HL-60 (cell line): ENCODE measurements at regions not wholly inside any gene's neighbourhood (a gene's known extent, or its start where the extent isn't known, plus 50 kb on each side); places are given as distances from the start of the nearest gene placed in this dataset.

Source experiments
- DNase-seq, 2 experiments: peaks; one replicate each; pipeline ENCODE4 v3.0.0-alpha.2; 2010 to 2020; ENCODE audit warnings: low read depth in 1 of 2, low spot score in 1 of 2
- H3K27ac ChIP-seq: fragments of 250-450 bp; sonication (Bioruptor Pico); replicated peaks from 2 replicates; pipeline ENCODE4 v1.5.1; 2020; ENCODE audit warnings: mild to moderate bottlenecking, moderate library complexity
- H3K27me3 ChIP-seq: fragments of 250-450 bp; sonication (Bioruptor Pico); 2 replicates; pipeline ENCODE4 v1.5.1; 2021; ENCODE audit warnings: mild to moderate bottlenecking, moderate library complexity; ENCODE audit not compliant: insufficient read depth, poor library complexity, severe bottlenecking
- H3K4me3 ChIP-seq: replicated peaks from 2 replicates; pipeline ENCODE4 v1.5.1; 2011; ENCODE audit warnings: mild to moderate bottlenecking, control low read depth, low read length; ENCODE audit not compliant: insufficient read depth
- GABPA ChIP-seq: IDR thresholded peaks from 2 replicates; pipeline ENCODE4 v1.6.1; 2012; ENCODE audit warnings: low read depth
- POLR2AphosphoS5 ChIP-seq: IDR thresholded peaks from 2 replicates; pipeline ENCODE4 v1.6.1; 2012; ENCODE audit warnings: low read depth
- SPI1 ChIP-seq: IDR thresholded peaks from 2 replicates; pipeline ENCODE4 v1.6.1; 2012; ENCODE audit warnings: low read depth, mild to moderate bottlenecking, borderline replicate concordance
- TF ChIP-seq, protein P1 (sequence below): IDR thresholded peaks from one replicate; pipeline ENCODE4 v1.5.1; 2011; ENCODE audit warnings: low read length, control low read depth, inconsistent platforms; ENCODE audit not compliant: insufficient read depth
- TF ChIP-seq, protein P2 (sequence below): IDR thresholded peaks from 2 replicates; pipeline ENCODE4 v1.6.1; 2012; ENCODE audit warnings: low read depth; ENCODE audit not compliant: insufficient replicate concordance

DNA sequence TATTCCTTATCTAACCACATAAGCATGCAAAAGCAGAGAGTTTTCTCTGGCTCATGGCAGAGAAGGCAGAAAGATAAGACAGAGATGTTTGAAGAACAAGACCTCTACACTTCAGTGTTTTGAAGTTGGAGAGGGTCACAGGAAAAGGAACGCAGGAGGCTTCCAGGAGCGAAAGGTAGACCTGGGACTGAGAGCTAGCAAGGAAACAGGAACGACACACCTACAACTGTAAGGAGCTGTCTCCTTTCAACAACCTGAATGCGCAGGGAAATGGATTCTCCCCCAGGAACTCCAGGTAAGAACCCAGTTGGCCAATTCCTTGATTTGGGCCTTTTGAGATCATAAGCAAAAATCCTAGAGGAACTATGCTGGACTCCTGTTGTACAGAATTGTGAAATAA, 746.6 kb upstream of the DDX18 start:
- Histone ChIP-seq H3K27me3 (no peaks in the 10 kb centered on the region), H3K4me3 (no peak overlapping the region), H3K27ac (no peak overlapping the region)
- TF ChIP-seq POLR2AphosphoS5, result no peak
- TF ChIP-seq GABPA, result no peak
- TF ChIP-seq, protein P1, sequence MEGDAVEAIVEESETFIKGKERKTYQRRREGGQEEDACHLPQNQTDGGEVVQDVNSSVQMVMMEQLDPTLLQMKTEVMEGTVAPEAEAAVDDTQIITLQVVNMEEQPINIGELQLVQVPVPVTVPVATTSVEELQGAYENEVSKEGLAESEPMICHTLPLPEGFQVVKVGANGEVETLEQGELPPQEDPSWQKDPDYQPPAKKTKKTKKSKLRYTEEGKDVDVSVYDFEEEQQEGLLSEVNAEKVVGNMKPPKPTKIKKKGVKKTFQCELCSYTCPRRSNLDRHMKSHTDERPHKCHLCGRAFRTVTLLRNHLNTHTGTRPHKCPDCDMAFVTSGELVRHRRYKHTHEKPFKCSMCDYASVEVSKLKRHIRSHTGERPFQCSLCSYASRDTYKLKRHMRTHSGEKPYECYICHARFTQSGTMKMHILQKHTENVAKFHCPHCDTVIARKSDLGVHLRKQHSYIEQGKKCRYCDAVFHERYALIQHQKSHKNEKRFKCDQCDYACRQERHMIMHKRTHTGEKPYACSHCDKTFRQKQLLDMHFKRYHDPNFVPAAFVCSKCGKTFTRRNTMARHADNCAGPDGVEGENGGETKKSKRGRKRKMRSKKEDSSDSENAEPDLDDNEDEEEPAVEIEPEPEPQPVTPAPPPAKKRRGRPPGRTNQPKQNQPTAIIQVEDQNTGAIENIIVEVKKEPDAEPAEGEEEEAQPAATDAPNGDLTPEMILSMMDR, result no peak
- TF ChIP-seq, protein P2, sequence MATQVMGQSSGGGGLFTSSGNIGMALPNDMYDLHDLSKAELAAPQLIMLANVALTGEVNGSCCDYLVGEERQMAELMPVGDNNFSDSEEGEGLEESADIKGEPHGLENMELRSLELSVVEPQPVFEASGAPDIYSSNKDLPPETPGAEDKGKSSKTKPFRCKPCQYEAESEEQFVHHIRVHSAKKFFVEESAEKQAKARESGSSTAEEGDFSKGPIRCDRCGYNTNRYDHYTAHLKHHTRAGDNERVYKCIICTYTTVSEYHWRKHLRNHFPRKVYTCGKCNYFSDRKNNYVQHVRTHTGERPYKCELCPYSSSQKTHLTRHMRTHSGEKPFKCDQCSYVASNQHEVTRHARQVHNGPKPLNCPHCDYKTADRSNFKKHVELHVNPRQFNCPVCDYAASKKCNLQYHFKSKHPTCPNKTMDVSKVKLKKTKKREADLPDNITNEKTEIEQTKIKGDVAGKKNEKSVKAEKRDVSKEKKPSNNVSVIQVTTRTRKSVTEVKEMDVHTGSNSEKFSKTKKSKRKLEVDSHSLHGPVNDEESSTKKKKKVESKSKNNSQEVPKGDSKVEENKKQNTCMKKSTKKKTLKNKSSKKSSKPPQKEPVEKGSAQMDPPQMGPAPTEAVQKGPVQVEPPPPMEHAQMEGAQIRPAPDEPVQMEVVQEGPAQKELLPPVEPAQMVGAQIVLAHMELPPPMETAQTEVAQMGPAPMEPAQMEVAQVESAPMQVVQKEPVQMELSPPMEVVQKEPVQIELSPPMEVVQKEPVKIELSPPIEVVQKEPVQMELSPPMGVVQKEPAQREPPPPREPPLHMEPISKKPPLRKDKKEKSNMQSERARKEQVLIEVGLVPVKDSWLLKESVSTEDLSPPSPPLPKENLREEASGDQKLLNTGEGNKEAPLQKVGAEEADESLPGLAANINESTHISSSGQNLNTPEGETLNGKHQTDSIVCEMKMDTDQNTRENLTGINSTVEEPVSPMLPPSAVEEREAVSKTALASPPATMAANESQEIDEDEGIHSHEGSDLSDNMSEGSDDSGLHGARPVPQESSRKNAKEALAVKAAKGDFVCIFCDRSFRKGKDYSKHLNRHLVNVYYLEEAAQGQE, result no peak
- no peak for TF ChIP-seq SPI1
- no peak for DNase-seq

DNA sequence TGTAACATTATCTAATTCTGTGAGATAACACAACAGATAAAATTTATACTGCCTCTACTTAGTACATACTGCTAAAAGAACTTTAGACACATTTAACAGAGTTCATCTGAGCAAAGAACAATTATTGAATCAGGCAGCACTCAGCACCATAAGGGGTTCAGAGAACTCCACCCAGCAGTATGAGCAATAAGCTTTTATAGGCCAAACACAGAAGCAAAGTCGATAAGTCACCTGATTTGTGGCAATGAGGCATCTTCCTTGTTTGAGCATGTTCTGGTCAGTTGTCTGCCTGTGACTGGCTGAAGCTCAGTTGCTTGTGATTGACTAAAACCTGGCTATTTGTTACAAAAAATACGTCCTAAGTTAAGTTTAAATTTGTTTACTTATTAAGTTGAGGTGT, 746.1 kb upstream of the DDX18 start:
- no peak overlapping the region for H3K27ac ChIP-seq
- H3K27me3 ChIP-seq, result no peaks in the 10 kb centered on the region
- TF ChIP-seq, protein P2, result no peak
- TF ChIP-seq SPI1 (no peak), GABPA (no peak), POLR2AphosphoS5 (no peak)
- TF ChIP-seq, protein P1, result no peak
- DNase-seq, result no peak
- H3K4me3 ChIP-seq, result no peak overlapping the region

DNA sequence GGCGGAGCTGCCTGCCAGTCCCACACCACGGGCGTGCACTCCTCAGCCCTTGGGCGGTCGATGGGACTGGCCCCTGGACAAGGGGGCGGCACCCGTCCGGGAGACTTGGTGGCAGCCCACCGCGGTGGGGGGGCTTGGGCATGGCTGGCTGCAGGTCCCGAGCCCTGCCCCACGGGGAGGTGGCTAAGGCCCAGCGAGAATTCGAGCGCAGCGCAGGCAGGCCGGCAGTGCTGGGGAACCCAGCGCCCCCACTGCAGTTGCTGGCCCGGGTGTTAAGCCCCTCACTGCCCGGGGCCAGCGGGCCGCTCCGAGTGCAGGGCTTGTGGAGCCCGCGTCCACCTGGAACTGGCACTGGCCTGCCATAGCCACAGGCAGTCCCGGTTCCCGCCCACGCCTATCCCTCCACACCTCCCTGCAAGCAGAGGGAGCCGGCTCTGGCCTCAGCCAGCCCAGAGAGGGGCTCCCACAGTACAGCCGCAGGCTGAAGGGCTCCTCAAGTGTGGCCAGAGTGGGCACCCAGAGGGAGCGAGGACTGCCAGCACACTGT, 742.9 kb upstream of the DDX18 start:
- Histone ChIP-seq H3K27ac (no peak overlapping the region), H3K27me3 (no peaks in the 10 kb centered on the region), H3K4me3 (no peak overlapping the region)
- no peak for DNase-seq
- TF ChIP-seq, protein P1, result no peak
- TF ChIP-seq SPI1 (no peak), GABPA (no peak), POLR2AphosphoS5 (no peak)
- TF ChIP-seq, protein P2, result no peak
